ENCODE measurements at regions not wholly inside any gene's neighbourhood (a gene's known extent, or its start where the extent isn't known, plus 50 kb on each side); places are given as distances from the start of the nearest gene placed in this dataset.

- TF ChIP-seq POLR2A (IDR thresholded peaks at IDR 0.05) (no peak), CTCF (IDR thresholded peaks at IDR 0.05) (no peak), POLR2AphosphoS5 (IDR thresholded peaks at IDR 0.05) (no peak)
Measured at GRCh38 chr11:128125723-128126122, 461.6 kb downstream of the ETS1 start.

Data from prostate gland (tissue), 2 donors.